ENCODE measurements at regions not wholly inside any gene's neighbourhood (a gene's known extent, or its start where the extent isn't known, plus 50 kb on each side); places are given as distances from the start of the nearest gene placed in this dataset.
"Not testable (repeated sequence)": the region's sequence is repeated elsewhere in the genome, so short reads cannot be mapped to it uniquely, and the experiment has no call there.

GRCh38 chr6:170738263-170738662 is 153.8 kb upstream of the PDCD2 start:
- TF ChIP-seq, protein P1, sequence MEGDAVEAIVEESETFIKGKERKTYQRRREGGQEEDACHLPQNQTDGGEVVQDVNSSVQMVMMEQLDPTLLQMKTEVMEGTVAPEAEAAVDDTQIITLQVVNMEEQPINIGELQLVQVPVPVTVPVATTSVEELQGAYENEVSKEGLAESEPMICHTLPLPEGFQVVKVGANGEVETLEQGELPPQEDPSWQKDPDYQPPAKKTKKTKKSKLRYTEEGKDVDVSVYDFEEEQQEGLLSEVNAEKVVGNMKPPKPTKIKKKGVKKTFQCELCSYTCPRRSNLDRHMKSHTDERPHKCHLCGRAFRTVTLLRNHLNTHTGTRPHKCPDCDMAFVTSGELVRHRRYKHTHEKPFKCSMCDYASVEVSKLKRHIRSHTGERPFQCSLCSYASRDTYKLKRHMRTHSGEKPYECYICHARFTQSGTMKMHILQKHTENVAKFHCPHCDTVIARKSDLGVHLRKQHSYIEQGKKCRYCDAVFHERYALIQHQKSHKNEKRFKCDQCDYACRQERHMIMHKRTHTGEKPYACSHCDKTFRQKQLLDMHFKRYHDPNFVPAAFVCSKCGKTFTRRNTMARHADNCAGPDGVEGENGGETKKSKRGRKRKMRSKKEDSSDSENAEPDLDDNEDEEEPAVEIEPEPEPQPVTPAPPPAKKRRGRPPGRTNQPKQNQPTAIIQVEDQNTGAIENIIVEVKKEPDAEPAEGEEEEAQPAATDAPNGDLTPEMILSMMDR (conservative IDR thresholded peaks at IDR 0.05), result not testable (repeated sequence)
- TF ChIP-seq ZFX (IDR thresholded peaks at IDR 0.05), result not testable (repeated sequence)
